ENCODE measurements at regions not wholly inside any gene's neighbourhood (a gene's known extent, or its start where the extent isn't known, plus 50 kb on each side); places are given as distances from the start of the nearest gene placed in this dataset.

DNA sequence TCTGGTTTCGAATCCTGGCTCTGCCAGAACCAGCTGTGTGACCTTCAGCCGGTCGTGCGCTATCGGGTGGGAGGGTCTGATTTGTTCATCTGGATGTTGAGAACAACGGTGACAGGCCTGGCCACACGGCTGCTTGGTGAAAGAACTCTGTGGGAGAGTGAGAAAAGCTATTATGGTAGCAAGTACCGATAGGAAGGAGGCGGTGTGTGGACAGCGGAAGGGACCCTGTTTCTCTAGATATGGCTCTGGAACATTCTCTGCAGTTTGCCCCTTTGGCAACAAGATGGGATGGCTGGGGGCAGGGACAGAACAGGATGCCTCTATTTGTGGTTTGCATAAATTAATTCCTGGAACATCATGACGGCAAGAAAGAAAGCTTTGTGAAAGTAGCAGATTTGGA, 347.3 kb downstream of the AACS start:
- TF ChIP-seq, protein P1, sequence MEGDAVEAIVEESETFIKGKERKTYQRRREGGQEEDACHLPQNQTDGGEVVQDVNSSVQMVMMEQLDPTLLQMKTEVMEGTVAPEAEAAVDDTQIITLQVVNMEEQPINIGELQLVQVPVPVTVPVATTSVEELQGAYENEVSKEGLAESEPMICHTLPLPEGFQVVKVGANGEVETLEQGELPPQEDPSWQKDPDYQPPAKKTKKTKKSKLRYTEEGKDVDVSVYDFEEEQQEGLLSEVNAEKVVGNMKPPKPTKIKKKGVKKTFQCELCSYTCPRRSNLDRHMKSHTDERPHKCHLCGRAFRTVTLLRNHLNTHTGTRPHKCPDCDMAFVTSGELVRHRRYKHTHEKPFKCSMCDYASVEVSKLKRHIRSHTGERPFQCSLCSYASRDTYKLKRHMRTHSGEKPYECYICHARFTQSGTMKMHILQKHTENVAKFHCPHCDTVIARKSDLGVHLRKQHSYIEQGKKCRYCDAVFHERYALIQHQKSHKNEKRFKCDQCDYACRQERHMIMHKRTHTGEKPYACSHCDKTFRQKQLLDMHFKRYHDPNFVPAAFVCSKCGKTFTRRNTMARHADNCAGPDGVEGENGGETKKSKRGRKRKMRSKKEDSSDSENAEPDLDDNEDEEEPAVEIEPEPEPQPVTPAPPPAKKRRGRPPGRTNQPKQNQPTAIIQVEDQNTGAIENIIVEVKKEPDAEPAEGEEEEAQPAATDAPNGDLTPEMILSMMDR (IDR thresholded peaks at IDR 0.05): no peak
- TF ChIP-seq POLR2AphosphoS5 (IDR thresholded peaks at IDR 0.05): no peak

All from prostate gland (tissue), 2 donors.